GM23338 (cell line): ENCODE measurements at regions not wholly inside any gene's neighbourhood (a gene's known extent, or its start where the extent isn't known, plus 50 kb on each side); places are given as distances from the start of the nearest gene placed in this dataset.

Experiments
- CTCF ChIP-seq, 2 experiments: fragments of 200-600 bp in 1 of 2; sonication (generic) in 1 of 2; conservative IDR thresholded peaks; 2 replicates each; pipeline versions ENCODE4 v1.5.1 to v1.6.1; 2016 to 2017; ENCODE audit warnings: antibody characterized with exemption in 2 of 2, low read depth in 2 of 2, mild to moderate bottlenecking in 2 of 2, moderate library complexity in 1 of 2
- EZH2 ChIP-seq: fragments of 200-600 bp; sonication (generic); IDR thresholded peaks from one replicate; pipeline ENCODE4 v1.8.0; 2017; ENCODE audit warnings: antibody characterized with exemption, mild to moderate bottlenecking, low read depth; ENCODE audit not compliant: unreplicated experiment
- EZH2phosphoT487 ChIP-seq: fragments of 200-600 bp; sonication (generic); IDR thresholded peaks from one replicate; pipeline ENCODE4 v1.8.1; 2018; ENCODE audit warnings: antibody characterized with exemption; ENCODE audit not compliant: unreplicated experiment
- POLR2AphosphoS5 ChIP-seq: IDR thresholded peaks from 2 replicates; pipeline ENCODE4 v1.6.1; 2016; ENCODE audit warnings: antibody characterized with exemption, low read depth
- REST ChIP-seq: IDR thresholded peaks from one replicate; pipeline ENCODE4 v1.6.1; 2018; ENCODE audit warnings: antibody characterized with exemption; ENCODE audit not compliant: unreplicated experiment
- STAT1 ChIP-seq: IDR thresholded peaks from one replicate; pipeline ENCODE4 v1.6.1; 2016; ENCODE audit warnings: antibody characterized with exemption; ENCODE audit not compliant: unreplicated experiment
- ZNF114 ChIP-seq: fragments of 250-450 bp; sonication (Bioruptor Pico); IDR thresholded peaks from 2 replicates; pipeline ENCODE4 v1.5.0; 2020; ENCODE audit warnings: mild to moderate bottlenecking, moderate library complexity

GRCh38 chr6:8513174-8513573 is 77.8 kb upstream of the SLC35B3 start:
- TF ChIP-seq CTCF (conservative IDR thresholded peaks at IDR 0.05; ENCODE audit: low read depth in 2 of 2) (no peak), EZH2 (no peak), EZH2phosphoT487 (no peak), ZNF114 (CRISPR knock-in tag) (no peak), REST (no peak), POLR2AphosphoS5 (no peak), STAT1 (no peak)
